ENCODE measurements at regions not wholly inside any gene's neighbourhood (a gene's known extent, or its start where the extent isn't known, plus 50 kb on each side); places are given as distances from the start of the nearest gene placed in this dataset.

DNA sequence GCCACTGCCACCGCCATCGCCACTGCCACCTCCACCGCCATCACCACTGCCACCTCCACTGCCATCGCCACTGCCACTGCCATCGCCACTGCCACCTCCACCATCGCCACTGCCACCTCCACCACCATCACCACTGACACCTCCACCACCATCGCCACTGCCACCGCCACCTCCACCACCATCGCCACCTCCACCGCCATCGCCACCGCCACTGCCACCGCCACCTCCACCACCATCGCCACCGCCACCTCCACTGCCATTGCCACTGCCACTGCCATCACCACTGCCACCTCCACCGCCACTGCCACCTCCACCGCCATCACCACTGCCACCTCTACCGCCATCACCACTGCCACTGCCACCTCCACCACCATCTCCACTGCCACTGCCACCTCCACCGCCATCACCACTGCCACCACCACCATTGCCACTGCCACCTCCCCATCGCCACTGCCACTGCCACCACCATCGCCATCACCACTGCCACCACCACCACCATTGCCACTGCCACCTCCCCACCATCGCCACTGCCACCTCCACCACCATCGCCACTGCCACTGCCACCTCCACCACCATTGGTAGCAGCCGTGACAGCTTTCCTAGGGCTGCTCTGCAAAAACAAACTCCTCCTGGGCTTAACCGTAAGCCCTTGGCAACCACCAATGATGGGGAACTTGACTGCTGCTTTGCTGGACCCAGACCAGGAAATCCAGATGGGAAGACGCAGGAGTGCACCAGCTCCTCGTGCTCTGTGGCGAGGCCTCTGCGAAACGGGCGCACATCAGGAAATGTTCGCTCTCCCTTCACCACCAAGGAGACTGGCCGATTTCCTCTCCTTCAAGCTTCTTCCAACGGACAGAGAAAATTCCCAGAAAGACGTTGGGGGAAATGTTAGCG is 147.2 kb downstream of the RBFOX3 start:
- no peak overlapping the region for H3K4me3 ChIP-seq (ENCODE audit: low read length)
- no peak for DNase-seq (ENCODE audit: low read depth, low spot score)

DNA sequence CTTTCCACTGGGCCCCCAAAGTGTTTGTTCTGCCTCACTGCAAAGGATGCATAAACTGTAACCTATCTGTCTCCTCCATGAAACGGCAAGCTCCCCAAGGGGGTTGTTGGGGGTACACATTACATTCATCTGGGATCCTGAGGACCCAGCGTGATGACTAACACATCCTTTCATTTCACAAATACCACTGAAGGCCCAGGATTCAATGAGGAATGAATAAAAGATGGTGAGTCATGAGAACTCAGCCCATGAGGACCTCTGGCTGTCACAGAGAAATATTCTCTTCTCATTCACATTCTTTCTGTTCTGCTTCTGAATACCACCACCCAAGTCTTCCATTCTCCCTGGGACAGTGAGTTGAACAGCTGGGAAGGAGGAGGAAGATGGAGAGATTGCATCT is 149.8 kb downstream of the RBFOX3 start:
- H3K4me3 ChIP-seq (ENCODE audit: low read length) = no peak overlapping the region
- no peak for DNase-seq (ENCODE audit: low read depth, low spot score)

DNA sequence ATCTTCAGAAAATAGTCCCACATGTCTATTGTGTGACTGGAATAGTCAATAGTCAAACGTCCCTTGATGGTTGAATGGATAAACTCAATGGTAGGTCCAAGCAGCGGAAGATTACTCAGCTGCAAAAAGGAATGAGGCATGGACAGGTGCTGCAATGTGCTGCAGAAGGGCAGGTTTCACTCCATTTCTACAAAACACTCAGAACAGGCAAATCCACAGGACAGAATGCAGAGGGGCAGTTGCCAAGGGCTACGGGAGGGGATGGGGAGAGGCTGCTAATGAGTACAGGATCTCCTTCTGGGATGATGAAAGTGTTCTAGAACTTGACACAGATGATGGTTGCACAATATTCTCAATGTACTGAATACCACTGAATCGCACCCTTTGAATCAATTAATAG is 151.0 kb downstream of the RBFOX3 start:
- no peak for DNase-seq (ENCODE audit: low read depth, low spot score)
- no peak overlapping the region for H3K4me3 ChIP-seq (ENCODE audit: low read length)

DNA sequence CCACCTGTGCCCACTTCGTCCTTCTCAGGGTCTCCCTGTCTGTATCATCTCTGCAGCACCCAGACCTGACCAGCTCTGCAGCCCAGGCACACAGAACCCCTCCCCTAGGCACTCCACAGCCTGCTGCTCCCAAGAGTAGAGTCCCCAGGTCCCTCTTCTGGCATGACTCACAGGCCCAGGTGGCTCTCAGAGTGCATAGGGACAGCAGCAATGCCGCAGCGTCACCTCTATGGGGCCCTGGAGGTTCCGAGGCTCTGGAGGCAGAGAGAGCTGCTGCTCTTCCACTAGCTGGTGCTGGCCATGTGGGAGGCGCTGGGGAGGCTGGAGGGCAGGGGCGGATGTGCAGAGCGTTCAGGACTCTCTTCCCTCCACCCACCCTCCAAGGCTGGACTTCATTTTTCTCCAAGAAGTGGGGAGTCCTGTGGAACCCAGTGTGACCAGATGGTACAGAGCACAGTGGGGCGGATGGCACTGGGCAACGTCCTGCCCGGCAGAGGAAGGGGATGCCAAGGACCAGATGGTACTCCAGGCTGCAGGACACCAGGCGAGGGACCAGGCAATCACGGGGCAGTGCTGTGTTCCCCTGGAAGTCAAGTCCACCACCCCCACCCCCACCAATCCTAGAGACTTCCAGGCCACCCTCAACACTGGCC is 151.7 kb downstream of the RBFOX3 start:
- no peak overlapping the region for H3K4me3 ChIP-seq (ENCODE audit: low read length)
- DNase-seq (ENCODE audit: low read depth, low spot score) = no peak

DNA sequence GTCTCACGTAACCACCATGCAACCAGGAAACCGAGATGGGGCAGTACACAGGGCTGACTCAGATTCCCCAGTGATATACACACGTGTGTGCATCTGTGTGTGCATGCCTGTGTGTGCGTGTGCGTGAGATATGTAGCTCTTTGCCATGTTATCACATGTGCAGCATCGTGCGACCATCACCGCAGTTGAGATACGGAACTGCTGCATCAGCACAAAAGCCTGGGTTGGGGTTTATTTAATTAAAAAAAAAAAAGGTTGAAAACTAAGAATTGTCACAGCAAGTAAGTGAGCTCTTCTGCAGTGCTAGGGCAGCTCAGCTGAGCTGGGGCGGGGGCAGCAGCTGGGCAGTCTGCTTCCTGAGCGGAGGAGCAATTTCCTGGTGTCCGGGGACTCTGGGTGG is 152.5 kb downstream of the RBFOX3 start:
- no peak overlapping the region for H3K4me3 ChIP-seq (ENCODE audit: low read length)
- no peak for DNase-seq (ENCODE audit: low read depth, low spot score)

DNA sequence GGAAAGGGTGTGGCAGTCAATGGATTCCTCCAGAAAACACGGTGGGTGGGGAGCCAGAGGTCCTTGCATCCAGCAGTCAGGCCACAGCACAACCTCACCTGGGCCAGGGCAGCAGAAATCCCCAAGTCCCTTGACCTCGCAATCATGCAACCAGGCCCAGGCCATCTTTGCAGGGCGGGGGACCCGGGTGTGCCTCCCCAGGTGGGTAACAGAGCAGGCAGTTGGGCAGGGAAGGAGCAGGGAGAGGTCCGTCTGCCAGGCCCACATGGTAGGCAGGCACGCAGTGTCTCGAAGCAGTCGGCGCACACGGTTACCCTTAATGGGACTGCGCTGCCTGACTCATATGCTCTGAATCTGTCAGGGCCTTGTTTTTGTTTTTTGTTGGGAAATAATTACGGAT is 153.0 kb downstream of the RBFOX3 start:
- H3K4me3 ChIP-seq (ENCODE audit: low read length) = no peak overlapping the region
- DNase-seq (ENCODE audit: low read depth, low spot score) = no peak

DNA sequence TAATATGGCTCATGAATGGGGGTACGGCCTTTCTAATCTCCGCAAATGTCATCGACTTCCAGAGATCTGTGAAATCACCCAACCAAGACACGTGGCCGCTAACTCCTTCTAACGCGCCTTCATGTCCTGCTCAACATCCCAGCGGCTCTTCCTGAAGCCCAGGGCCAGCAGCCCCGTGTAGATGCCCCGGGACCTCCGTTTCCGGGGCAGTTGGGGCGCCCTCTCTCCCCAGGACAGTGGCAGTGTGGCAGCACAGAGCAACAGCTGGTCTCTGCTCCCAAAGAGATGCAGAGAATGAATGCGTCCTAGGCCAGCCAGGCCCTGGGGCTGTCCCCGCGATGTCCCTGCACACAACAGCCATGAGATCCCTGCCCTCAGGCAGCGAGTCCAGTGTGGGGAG is 153.5 kb downstream of the RBFOX3 start:
- H3K4me3 ChIP-seq (ENCODE audit: low read length) = no peak overlapping the region
- no peak for DNase-seq (ENCODE audit: low read depth, low spot score)

DNA sequence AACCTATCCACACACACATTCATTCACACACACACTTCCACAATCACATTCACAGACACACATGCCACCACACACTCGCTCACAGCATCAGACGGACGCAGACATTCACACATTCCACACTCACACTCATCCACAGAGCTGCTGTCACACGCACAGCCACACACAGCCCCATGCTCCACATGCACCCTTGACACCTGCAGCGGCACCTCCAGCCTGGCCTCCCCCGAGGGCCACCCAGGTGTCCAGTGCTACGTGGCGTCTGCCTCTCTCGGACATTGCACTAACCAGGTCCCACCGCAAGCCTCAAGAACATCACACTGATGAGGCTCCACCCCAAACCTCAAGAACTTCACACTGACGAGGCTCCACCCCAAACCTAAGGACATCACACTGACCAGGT is 155.2 kb downstream of the RBFOX3 start:
- DNase-seq (ENCODE audit: low read depth, low spot score) = no peak
- H3K4me3 ChIP-seq (ENCODE audit: low read length) = no peak overlapping the region

DNA sequence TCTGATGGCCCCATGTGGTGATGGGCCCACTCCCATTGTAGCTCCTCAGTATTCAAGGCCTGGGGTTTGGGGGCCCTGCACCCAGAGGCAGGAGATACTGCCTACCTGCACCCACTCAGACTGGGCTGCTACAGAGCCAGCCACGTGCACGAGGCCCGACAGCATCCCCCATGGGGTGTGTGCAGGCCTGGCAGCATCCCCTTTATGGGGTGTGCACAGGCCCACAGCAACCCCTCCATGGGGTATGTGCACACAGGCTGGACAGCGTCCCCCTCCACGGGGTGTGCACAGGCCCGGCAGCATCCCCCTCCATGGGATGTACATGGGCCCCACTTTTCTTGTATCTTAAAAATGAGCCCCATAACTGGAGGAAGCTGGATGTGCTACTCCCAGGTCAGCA is 156.0 kb downstream of the RBFOX3 start:
- no peak for DNase-seq (ENCODE audit: low read depth, low spot score)
- H3K4me3 ChIP-seq (ENCODE audit: low read length) = no peak overlapping the region

DNA sequence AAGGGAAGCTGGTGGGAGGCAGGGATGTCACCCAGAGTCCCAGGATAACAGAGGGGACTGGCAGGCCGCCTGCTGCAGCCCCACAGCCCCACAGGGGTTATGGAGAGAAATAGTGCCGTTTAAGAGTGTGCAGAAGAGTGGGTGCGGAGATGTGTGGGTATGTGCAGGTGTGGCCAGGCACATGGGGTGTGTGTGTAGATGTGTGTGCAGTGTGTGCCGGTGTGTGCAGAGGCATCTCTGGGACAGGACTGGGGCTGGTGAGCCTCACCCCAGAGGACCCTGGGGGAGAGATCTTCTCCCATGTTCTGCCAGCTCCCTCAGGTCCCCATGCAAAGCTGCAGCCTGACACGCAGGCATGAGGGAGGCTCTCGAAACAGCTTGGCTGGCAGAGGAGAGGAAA is 157.4 kb downstream of the RBFOX3 start:
- no peak overlapping the region for H3K4me3 ChIP-seq (ENCODE audit: low read length)
- DNase-seq (ENCODE audit: low read depth, low spot score) = no peak

DNA sequence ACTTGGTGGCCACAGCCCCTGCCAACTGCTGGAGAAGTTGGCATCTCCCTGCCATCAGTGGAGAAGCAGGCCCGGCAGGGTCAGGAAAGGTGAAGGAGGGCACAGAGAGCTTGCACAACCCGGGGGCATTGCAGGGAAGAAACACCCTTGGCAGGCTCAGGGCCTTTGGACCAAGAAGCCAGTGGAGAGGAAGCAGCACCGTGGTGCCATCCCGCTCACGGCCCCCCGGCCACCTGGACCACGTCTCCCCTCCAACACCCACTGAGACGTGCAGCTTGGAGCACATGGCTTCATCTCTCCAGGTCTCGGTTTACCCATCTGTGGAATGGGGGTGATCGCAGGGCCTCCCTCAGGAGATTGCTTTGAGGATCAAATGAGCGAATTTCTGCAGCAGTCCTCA is 158.1 kb downstream of the RBFOX3 start:
- H3K4me3 ChIP-seq (ENCODE audit: low read length) = no peak overlapping the region
- DNase-seq (ENCODE audit: low read depth, low spot score) = no peak

DNA sequence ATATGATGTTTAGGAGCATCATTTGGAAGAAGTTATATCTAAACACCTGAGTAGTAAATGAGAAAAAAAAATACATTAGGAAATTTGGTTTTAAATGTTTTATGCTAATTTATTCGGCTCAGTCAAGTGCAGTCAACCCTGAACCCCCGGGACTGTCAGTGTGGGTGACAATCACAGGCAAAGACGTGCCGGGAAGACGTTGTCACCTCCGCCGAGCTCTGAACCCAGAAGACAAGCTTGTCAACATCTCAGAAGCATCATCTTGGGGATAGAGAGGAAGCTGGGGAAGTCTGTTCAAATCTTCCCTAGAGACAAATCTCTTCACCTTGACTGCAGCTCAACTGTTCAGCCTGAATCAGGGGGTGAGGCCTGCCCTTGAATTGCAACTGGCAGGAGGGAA is 159.7 kb downstream of the RBFOX3 start:
- no peak for DNase-seq (ENCODE audit: low read depth, low spot score)

DNA sequence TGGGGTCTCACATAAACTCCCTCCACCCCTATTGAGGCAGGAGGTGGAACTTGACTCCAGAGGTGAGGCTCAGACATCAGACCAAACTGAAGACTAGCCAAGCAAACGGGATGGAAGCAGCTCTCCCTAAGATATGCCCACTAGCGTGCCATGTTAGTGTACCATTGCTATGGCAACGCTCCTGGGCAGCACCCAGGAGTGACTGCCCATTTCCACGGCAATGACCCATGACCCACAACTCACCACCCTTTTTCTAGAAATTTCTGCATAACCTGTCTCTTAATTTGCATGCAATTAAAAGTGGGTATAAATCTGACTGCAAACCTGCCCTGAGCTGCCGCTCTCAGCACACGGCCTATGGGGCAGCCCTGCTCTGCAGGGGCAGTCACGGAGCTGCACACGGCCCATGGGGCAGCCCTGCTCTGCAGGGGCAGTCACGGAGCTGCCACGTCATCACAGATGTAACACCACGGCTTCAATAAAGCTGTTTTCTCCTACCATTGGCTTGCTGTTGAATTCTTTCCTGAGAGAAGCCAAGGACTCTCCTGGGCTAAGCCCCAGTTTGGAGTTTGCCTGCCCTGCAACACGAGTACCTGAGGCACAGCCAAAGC is 164.3 kb downstream of the RBFOX3 start:
- no peak for DNase-seq (ENCODE audit: low read depth, low spot score)
- no peak overlapping the region for H3K4me3 ChIP-seq (ENCODE audit: low read length)

More for the DNA sequence above, 159.7 kb downstream of the RBFOX3 start:
- no peak overlapping the region for H3K4me3 ChIP-seq (ENCODE audit: low read length)

DNA sequence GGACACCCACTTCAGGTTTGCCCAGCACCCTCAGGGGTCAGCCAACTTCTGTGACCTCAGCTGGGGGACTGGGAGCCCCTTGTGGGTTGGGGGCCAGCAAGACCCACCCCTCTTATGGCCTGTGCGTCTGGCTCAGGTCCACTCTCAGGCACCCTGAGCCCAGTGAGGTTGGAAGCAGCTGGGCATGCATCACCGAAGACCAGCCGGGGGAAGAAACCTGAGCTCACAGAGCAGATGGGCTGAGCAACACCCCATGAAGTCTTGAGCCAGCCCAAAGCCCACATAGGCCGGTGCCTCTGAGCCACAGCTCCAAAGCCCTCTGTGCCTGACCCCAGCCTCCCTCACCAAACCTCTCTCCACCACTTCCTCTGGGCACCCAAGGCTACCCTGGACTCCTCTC is 166.7 kb downstream of the RBFOX3 start:
- no peak for DNase-seq (ENCODE audit: low read depth, low spot score)
- H3K4me3 ChIP-seq (ENCODE audit: low read length) = no peak overlapping the region

DNA sequence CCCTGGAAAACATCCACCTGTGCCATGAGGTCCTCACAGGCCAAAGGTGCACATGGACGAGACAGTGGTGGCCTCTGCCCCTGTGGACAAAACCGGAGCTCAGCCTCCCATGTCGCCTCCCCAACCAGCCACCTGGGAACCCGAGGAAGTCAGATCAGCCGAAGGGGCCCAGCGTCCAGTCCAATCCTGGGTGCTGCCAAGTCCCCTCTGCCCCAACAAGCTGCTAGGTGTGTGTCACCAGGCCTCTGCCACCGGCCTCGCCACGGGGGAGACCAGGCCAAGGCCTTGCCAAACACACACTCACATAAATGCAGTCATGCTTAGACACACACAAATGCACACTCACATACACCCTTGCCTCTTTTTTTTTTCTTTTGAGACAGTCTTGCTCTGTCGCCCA is 167.8 kb downstream of the RBFOX3 start:
- DNase-seq (ENCODE audit: low read depth, low spot score) = no peak

DNA sequence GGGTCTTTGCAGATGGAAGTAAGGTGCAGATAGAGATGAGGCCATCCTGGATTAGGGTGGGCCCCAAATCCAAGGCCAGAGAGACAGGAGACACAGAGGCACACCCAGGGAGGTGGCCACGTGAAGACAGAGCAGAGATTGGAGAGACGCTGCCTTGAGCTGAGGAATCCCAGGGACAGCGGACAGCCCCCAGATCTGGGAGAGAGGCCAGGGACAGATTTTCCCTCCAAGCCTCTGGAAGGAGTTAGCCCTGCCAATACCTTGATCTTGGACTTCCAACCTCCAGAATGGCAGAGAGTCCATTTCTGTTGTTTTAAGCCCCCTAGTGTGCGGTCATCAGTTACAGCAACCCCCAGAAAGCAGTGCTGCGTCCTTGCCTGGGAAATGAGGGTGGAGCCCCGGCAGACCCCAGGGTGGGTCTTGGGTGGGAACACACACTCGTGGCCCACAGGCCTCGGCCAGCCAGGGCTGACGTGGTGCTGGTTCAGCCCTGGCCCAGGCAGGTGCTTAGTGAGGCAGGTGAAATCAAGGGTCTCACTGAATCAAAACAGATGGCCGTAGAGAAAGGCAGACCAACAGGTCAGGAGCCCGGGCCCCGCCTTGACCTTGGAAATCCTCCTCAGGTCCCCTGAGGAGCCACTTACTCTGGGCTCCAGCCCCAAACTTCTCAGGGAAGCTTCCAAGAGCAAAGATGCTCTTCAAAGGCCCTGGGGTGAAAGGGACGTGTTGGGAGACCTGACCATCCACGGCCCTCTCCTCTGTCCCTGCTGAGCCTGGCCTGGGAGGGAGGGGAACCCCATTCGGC is 169.3 kb downstream of the RBFOX3 start:
- no peak overlapping the region for H3K4me3 ChIP-seq (ENCODE audit: low read length)
- DNase-seq (ENCODE audit: low read depth, low spot score) = no peak

More for the DNA sequence above, 167.8 kb downstream of the RBFOX3 start:
- H3K4me3 ChIP-seq (ENCODE audit: low read length) = no peak overlapping the region

DNA sequence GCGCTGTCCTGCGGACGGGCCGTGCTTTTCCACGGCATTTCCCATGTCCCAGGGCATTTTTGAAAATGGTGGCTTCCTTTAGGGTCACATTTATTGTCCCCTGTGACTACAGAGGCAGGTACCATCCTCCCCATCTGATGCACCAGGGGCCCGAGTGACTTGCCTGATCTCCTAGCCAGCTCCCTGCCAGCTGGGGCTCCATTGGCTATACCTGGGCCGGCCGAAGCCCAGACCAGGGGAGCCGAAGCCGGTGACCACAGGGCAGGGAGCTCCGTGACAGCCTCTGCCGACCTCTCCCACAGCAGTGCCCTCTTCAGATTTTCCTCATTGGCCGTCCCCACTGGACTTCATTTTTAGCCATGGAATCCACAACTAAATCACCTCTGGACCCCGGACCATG is 170.6 kb downstream of the RBFOX3 start:
- DNase-seq (ENCODE audit: low read depth, low spot score) = no peak
- H3K4me3 ChIP-seq (ENCODE audit: low read length) = no peak overlapping the region

DNA sequence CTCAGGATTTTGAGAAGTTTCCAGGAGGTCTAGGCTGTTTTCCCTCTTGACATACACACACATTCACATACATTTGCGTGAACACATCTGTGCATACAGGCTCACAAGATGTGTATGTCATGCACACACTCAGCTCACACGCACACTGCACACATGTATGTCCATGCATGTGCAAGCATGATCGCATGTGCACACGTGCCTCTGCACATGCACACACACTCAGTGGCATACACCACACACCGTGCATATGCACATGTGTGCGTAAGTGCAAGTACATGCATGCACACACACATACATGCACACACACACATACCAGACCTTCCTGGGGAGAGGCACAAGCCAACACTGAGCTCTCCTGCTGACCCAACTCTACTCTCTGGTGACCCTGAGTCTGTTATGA is 171.4 kb downstream of the RBFOX3 start:
- no peak for DNase-seq (ENCODE audit: low read depth, low spot score)
- no peak overlapping the region for H3K4me3 ChIP-seq (ENCODE audit: low read length)

DNA sequence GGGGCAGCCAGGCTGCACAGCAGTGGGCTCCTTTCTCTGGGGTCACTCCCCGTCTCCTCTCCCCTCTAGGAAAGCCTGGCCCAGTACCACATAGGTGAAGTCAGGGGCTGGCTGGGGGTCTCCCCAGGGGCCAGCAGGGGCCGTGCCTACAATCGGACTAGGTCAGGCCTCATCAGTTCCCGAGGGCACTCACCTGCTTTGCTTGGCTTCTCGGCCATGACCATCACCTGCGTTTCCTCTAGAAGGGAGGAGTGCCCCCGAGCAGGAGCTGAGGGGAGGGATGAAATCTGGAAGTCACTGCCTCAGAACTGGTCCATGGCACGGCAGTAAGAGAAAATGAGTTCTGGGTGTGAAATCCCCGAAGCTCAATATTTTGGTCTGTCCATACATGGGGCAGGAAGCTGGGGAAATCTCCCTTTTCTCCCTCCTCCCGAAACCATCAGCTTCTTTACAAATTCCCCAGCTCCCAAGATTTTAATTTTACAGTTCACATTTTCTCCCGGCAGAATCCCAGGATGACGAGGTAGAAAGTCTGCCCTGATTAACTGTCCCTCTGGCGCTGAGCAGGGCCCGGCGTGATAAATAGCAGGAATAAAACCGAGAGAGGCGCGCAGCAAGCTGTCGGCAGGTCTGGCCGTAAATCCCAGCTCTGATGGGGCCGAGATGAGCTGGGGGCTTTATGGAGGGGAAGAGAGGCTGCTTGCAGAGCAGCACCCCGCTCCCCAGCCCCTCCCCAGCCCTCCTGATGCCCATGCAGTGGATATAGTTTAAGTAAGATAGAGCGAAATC is 172.1 kb downstream of the RBFOX3 start:
- no peak for DNase-seq (ENCODE audit: low read depth, low spot score)
- no peak overlapping the region for H3K4me3 ChIP-seq (ENCODE audit: low read length)

All from Jurkat, Clone E6-1 (cell line).